HEK293 (cell line): ENCODE measurements at regions not wholly inside any gene's neighbourhood (a gene's known extent, or its start where the extent isn't known, plus 50 kb on each side); places are given as distances from the start of the nearest gene placed in this dataset.

Experiments used
- KLF10 ChIP-seq: fragments of 450-650 bp; IDR thresholded peaks from 2 replicates; pipeline ENCODE4 v1.5.1; 2018; ENCODE audit warnings: missing biosample characterization, mild to moderate bottlenecking, missing genetic modification characterization
- KLF16 ChIP-seq: fragments of 450-650 bp; formaldehyde crosslinking; IDR thresholded peaks from 2 replicates; pipeline ENCODE4 v1.5.1; 2017; ENCODE audit warnings: missing biosample characterization, missing genetic modification characterization
- KLF9 ChIP-seq: fragments of 450-650 bp; formaldehyde crosslinking; IDR thresholded peaks from 2 replicates; pipeline ENCODE4 v1.5.1; 2016; ENCODE audit warnings: missing biosample characterization, missing genetic modification characterization, low read depth
- PRDM1 ChIP-seq: fragments of 450-650 bp; formaldehyde crosslinking; IDR thresholded peaks from 2 replicates; pipeline ENCODE4; 2016; ENCODE audit warnings: missing biosample characterization, missing genetic modification characterization
- SETDB1 ChIP-seq: IDR thresholded peaks from one replicate; pipeline ENCODE4 v1.6.1; 2017; ENCODE audit warnings: mild to moderate bottlenecking, low read length, moderate library complexity, mixed read lengths; ENCODE audit not compliant: insufficient read length
- WT1 ChIP-seq: fragments of 450-650 bp; formaldehyde crosslinking; IDR thresholded peaks from 2 replicates; pipeline ENCODE4 v1.5.1; 2016; ENCODE audit warnings: missing biosample characterization, missing genetic modification characterization
- ZNF132 ChIP-seq: fragments of 450-650 bp; formaldehyde crosslinking; IDR thresholded peaks from 2 replicates; pipeline ENCODE4 v1.5.1; 2017; ENCODE audit warnings: missing biosample characterization, missing genetic modification characterization, borderline replicate concordance
- ZNF311 ChIP-seq: fragments of 450-650 bp; formaldehyde crosslinking; IDR thresholded peaks from 2 replicates; pipeline ENCODE4 v1.5.1; 2017; ENCODE audit warnings: missing biosample characterization, missing genetic modification characterization, borderline replicate concordance
- ZNF404 ChIP-seq: fragments of 450-650 bp; formaldehyde crosslinking; IDR thresholded peaks from 2 replicates; pipeline ENCODE4 v1.5.1; 2017; ENCODE audit warnings: missing biosample characterization, missing genetic modification characterization
- ZNF626 ChIP-seq: fragments of 450-650 bp; sonication (Bioruptor Pico); formaldehyde crosslinking; IDR thresholded peaks from 2 replicates; pipeline ENCODE4 v1.5.1; 2018; ENCODE audit warnings: missing biosample characterization, missing genetic modification characterization, inconsistent platforms
- ZNF768 ChIP-seq: fragments of 450-650 bp; formaldehyde crosslinking; IDR thresholded peaks from 2 replicates; pipeline ENCODE4 v1.5.1; 2018; ENCODE audit warnings: missing biosample characterization, mild to moderate bottlenecking, missing genetic modification characterization
- TF ChIP-seq, protein P1 (sequence below): fragments of 450-650 bp; formaldehyde crosslinking; IDR thresholded peaks from 2 replicates; pipeline ENCODE4 v1.5.1; 2016; ENCODE audit warnings: missing biosample characterization, missing genetic modification characterization
- TF ChIP-seq, protein P2 (sequence below): fragments of 450-650 bp; formaldehyde crosslinking; IDR thresholded peaks from 2 replicates; pipeline ENCODE4 v1.5.1; 2016; ENCODE audit warnings: missing biosample characterization, missing genetic modification characterization

DNA sequence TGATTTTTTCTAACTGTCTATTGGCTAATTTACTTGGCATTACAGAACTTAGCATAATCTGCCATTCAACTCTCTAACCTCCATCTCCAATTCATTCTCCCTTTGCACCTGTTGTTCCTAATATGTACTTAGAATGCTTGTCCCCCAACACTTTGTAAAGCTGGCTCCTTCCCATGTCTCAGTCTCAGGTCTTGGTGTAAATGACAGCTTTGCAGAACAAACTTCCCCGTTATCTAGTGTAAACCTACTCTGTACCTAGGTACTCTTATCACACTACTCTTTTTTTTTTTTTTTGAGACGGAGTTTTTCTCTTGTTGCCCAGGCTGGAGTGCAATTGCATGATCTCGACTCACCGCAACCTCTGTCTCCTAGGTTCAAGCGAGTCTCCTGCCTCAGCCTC, 77.2 kb upstream of the CTNNA1 start:
- TF ChIP-seq SETDB1, result no peak
- no peak for TF ChIP-seq ZNF626 (tag by site-specific recombination)
- no peak for TF ChIP-seq KLF16 (tag by site-specific recombination)
- TF ChIP-seq, protein P1, sequence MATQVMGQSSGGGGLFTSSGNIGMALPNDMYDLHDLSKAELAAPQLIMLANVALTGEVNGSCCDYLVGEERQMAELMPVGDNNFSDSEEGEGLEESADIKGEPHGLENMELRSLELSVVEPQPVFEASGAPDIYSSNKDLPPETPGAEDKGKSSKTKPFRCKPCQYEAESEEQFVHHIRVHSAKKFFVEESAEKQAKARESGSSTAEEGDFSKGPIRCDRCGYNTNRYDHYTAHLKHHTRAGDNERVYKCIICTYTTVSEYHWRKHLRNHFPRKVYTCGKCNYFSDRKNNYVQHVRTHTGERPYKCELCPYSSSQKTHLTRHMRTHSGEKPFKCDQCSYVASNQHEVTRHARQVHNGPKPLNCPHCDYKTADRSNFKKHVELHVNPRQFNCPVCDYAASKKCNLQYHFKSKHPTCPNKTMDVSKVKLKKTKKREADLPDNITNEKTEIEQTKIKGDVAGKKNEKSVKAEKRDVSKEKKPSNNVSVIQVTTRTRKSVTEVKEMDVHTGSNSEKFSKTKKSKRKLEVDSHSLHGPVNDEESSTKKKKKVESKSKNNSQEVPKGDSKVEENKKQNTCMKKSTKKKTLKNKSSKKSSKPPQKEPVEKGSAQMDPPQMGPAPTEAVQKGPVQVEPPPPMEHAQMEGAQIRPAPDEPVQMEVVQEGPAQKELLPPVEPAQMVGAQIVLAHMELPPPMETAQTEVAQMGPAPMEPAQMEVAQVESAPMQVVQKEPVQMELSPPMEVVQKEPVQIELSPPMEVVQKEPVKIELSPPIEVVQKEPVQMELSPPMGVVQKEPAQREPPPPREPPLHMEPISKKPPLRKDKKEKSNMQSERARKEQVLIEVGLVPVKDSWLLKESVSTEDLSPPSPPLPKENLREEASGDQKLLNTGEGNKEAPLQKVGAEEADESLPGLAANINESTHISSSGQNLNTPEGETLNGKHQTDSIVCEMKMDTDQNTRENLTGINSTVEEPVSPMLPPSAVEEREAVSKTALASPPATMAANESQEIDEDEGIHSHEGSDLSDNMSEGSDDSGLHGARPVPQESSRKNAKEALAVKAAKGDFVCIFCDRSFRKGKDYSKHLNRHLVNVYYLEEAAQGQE (tag by site-specific recombination), result no peak
- no peak for TF ChIP-seq ZNF404 (tag by site-specific recombination)
- no peak for TF ChIP-seq ZNF311 (tag by site-specific recombination)
- TF ChIP-seq KLF9 (tag by site-specific recombination), result no peak
- no peak for TF ChIP-seq ZNF768 (tag by site-specific recombination)
- TF ChIP-seq WT1 (tag by site-specific recombination), result no peak
- TF ChIP-seq, protein P2, sequence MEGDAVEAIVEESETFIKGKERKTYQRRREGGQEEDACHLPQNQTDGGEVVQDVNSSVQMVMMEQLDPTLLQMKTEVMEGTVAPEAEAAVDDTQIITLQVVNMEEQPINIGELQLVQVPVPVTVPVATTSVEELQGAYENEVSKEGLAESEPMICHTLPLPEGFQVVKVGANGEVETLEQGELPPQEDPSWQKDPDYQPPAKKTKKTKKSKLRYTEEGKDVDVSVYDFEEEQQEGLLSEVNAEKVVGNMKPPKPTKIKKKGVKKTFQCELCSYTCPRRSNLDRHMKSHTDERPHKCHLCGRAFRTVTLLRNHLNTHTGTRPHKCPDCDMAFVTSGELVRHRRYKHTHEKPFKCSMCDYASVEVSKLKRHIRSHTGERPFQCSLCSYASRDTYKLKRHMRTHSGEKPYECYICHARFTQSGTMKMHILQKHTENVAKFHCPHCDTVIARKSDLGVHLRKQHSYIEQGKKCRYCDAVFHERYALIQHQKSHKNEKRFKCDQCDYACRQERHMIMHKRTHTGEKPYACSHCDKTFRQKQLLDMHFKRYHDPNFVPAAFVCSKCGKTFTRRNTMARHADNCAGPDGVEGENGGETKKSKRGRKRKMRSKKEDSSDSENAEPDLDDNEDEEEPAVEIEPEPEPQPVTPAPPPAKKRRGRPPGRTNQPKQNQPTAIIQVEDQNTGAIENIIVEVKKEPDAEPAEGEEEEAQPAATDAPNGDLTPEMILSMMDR (tag by site-specific recombination), result no peak
- TF ChIP-seq KLF10 (tag by site-specific recombination), result no peak
- TF ChIP-seq PRDM1, result no peak
- TF ChIP-seq ZNF132, result no peak
